ENCODE measurements at regions not wholly inside any gene's neighbourhood (a gene's known extent, or its start where the extent isn't known, plus 50 kb on each side); places are given as distances from the start of the nearest gene placed in this dataset.

DNA sequence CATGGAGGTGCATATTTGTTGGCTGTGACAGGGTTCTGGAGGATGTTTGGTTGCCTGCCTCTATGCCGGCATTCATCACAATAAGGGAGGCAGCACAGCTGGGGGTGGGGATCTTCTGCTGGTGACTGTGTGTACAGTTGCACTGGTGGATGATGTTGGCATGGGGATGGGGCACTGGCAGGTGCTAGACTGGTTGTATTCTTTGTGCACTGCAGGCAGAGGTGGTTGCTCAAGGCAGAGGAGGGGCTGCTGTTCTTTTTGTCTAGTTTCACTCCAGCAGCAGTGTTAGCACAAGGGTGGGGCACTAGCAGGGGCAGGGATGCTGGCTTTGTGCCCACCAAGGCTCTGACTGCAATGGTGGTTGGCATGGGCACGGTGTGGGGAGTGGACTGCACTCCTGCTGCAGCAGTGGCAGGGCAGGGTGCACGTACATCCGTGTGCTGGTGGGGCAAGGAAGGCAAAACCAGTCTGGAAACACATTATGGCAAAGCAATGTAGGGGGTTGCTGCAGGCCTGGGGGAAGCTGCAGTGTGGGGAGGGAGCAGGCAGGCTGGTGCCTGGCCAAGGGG is 69.3 kb downstream of the ISOC1 start:
- no peak overlapping the region for H3K9ac ChIP-seq (ENCODE audit: low read depth, low read length)
- H3K4me1 ChIP-seq (ENCODE audit: control insufficient read depth, insufficient read depth, low read length): no peaks in the 10 kb centered on the region
- no peaks in the 10 kb centered on the region for H3K36me3 ChIP-seq (ENCODE audit: insufficient read depth, low read length)
- H3K27me3 ChIP-seq (ENCODE audit: control insufficient read depth, insufficient read depth, low read length): no peaks in the 10 kb centered on the region
- no peak overlapping the region for H3K4me3 ChIP-seq (ENCODE audit: low read length)
- no peak overlapping the region for H3K4me2 ChIP-seq (ENCODE audit: low read length)
- H3K9me3 ChIP-seq (replicated peaks; ENCODE audit: low read length): no peaks in the 10 kb centered on the region

DNA sequence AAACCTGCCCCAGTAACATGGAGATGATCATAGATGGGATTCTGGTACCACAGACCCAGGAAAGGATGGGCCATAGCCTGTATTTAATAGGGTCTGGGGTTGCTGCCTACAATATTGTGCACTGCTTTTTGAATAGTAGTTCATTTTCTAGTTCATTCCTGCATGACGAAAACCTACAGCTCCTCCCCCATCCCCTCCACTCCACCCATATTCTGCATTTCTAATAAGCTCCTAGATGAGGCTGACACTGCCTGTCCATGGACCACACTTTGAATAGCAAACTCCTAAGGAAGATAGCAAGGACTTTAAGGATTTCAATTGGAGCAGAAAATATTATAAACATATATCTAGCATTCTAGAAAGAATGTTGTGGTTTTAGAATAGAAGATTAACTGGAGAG is 75.5 kb downstream of the ISOC1 start:
- Histone ChIP-seq H3K9ac (ENCODE audit: low read depth, low read length) (no peak overlapping the region), H3K4me2 (ENCODE audit: low read length) (no peak overlapping the region)

DNA sequence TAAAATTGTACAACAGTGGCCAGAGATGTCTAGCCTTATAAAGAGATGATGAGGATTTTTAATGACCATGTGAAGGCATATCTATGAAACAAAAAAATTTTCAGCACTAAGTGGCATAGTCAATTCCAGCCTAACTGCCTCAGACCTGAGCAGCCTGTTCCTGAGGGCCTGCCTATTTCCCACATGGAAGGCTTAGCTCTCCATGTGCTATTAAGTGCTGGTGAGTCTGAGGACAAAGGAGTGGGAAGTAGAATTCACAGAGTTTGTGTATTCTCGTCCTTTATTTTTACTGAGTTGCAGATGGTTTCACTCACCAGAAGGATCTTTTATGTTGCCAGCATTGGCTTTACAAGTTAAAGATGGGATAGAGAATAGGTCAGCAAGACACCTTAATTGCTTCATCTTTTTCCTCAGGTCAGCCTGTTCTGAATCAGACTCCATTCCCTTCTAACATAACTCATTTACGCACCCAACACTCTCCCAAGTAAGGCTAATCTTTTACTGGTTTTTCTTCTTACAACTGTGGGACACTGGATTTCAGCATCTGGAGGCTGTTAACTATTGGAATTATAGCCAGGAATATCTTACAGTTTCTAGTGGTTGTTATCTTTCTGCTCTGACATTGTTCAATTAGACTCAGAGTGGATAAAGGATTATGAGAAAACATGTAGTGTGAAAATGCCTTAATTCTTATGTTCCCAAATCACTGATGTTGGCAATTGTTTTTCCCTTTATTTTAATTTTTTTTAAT is 76.8 kb downstream of the ISOC1 start:
- Histone ChIP-seq H3K4me3 (ENCODE audit: low read length) (no peak overlapping the region), H3K4me2 (ENCODE audit: low read length) (no peak overlapping the region), H3K27me3 (ENCODE audit: control insufficient read depth, insufficient read depth, low read length) (no peaks in the 10 kb centered on the region), H3K9me3 (replicated peaks; ENCODE audit: low read length) (no peaks in the 10 kb centered on the region), H3K9ac (ENCODE audit: low read depth, low read length) (no peak overlapping the region), H3K4me1 (ENCODE audit: control insufficient read depth, insufficient read depth, low read length) (no peaks in the 10 kb centered on the region), H3K36me3 (ENCODE audit: insufficient read depth, low read length) (no peaks in the 10 kb centered on the region)

More for the DNA sequence above, 75.5 kb downstream of the ISOC1 start:
- H3K4me1 ChIP-seq (ENCODE audit: control insufficient read depth, insufficient read depth, low read length): no peaks in the 10 kb centered on the region
- H3K27me3 ChIP-seq (ENCODE audit: control insufficient read depth, insufficient read depth, low read length): no peaks in the 10 kb centered on the region
- no peak overlapping the region for H3K4me3 ChIP-seq (ENCODE audit: low read length)
- H3K36me3 ChIP-seq (ENCODE audit: insufficient read depth, low read length): no peaks in the 10 kb centered on the region
- H3K9me3 ChIP-seq (replicated peaks; ENCODE audit: low read length): no peaks in the 10 kb centered on the region

DNA sequence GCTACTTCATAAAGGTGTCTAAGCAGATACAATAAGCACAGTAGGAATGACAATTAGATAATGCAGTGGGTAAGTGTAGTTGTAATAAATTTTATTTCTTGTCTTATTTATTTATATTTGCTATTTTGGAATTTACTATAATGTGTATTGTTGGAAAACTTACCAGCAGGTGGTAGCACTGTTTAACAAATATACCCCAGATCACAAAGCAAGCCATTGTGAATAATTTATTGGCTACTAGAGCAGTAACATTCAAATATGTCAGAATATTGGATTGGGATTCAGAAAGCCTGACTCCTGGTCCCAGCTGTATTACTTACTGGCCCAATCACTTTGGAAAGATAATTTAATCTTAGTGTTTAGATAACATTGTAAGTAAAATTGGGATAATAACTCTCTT is 78.0 kb downstream of the ISOC1 start:
- no peaks in the 10 kb centered on the region for H3K36me3 ChIP-seq (ENCODE audit: insufficient read depth, low read length)
- H3K9ac ChIP-seq (ENCODE audit: low read depth, low read length): no peak overlapping the region
- H3K4me1 ChIP-seq (ENCODE audit: control insufficient read depth, insufficient read depth, low read length): no peaks in the 10 kb centered on the region
- H3K4me2 ChIP-seq (ENCODE audit: low read length): no peak overlapping the region
- no peak overlapping the region for H3K4me3 ChIP-seq (ENCODE audit: low read length)
- H3K27me3 ChIP-seq (ENCODE audit: control insufficient read depth, insufficient read depth, low read length): no peaks in the 10 kb centered on the region
- no peaks in the 10 kb centered on the region for H3K9me3 ChIP-seq (replicated peaks; ENCODE audit: low read length)

DNA sequence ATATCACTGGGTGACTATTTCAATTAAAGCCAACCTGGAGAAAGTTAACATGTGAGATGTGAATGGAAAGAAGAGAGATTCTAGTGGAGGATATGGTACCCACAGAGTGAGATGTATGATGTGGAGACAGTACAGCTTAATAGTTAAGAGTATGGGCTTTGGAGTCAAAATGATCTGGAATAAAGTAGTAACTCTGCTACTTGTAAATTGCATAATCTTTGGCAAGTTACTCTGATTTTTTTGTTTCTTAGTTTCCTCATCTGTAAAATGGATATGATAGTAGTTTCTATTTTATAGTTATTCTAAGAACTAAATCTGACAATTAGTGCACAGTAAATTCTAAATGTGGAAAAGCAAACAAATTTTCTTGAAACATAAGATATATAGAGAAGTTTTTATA is 79.2 kb downstream of the ISOC1 start:
- H3K9ac ChIP-seq (ENCODE audit: low read depth, low read length): no peak overlapping the region
- H3K4me2 ChIP-seq (ENCODE audit: low read length): no peak overlapping the region
- H3K9me3 ChIP-seq (replicated peaks; ENCODE audit: low read length): no peaks in the 10 kb centered on the region
- no peaks in the 10 kb centered on the region for H3K4me1 ChIP-seq (ENCODE audit: control insufficient read depth, insufficient read depth, low read length)
- H3K27me3 ChIP-seq (ENCODE audit: control insufficient read depth, insufficient read depth, low read length): no peaks in the 10 kb centered on the region
- H3K36me3 ChIP-seq (ENCODE audit: insufficient read depth, low read length): no peaks in the 10 kb centered on the region
- H3K4me3 ChIP-seq (ENCODE audit: low read length): no peak overlapping the region

DNA sequence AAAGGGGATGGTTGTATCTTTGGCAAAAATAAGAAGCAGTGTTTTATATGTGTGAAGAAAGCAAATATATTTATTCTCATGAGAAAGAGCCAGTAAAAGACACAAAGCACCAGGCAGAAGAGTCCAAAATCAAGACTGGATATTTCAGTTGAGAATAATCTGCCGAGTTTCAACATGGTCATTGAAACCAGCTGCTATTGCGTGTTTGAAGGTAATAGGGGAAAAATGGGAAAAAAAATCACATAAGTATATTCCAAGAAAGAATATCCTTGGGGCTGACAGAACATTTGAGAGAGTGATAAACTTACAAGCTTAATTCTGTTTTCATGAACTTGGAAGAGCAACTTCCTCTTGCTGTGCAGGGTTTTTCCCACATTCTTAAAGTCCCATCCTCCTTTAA is 79.9 kb downstream of the ISOC1 start:
- Histone ChIP-seq H3K36me3 (ENCODE audit: insufficient read depth, low read length) (no peaks in the 10 kb centered on the region), H3K27me3 (ENCODE audit: control insufficient read depth, insufficient read depth, low read length) (no peaks in the 10 kb centered on the region), H3K9me3 (replicated peaks; ENCODE audit: low read length) (no peaks in the 10 kb centered on the region), H3K4me3 (ENCODE audit: low read length) (no peak overlapping the region), H3K4me2 (ENCODE audit: low read length) (no peak overlapping the region), H3K4me1 (ENCODE audit: control insufficient read depth, insufficient read depth, low read length) (no peaks in the 10 kb centered on the region), H3K9ac (ENCODE audit: low read depth, low read length) (no peak overlapping the region)

DNA sequence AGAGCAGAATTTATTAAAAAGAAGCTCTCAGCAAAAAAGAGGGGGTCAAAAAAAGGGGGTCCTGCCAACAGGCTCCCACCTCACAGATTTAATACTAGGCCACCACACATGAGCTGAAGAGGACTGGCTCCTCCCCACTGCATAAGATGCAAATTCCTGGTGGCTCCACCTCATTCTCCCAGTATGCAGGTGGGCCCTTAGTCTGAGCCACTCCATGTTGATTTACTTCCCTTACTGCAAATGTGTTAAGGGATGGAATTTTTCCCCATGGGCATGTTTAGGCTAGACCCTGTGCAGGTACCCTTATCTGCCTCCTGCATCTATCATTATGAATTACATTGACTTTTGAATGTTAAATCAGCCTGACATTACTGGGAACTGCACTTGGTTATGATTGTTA is 82.9 kb downstream of the ISOC1 start:
- H3K4me1 ChIP-seq (ENCODE audit: control insufficient read depth, insufficient read depth, low read length): no peaks in the 10 kb centered on the region
- H3K4me3 ChIP-seq (ENCODE audit: low read length): no peak overlapping the region
- H3K27me3 ChIP-seq (ENCODE audit: control insufficient read depth, insufficient read depth, low read length): no peaks in the 10 kb centered on the region

DNA sequence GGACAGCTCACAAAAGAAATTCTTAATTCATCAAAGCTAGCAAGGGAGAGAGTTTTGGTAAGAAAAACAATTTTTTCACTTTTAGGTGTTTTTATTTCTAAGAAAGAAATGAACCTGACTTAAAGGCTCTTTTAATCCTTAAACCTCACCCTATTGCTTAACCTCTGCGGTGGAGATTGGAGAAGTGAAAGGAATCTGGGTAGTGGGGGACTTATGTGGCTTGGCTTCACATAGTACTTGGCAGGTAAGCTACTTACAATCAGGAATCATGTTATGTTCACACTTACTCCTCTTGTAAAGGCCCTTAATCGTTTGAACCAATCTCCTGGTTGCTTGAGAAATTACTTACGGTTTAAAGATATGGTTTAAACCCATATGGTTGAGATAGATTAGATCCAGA is 104.8 kb downstream of the ISOC1 start:
- Histone ChIP-seq H3K4me3 (ENCODE audit: low read length) (no peak overlapping the region), H3K9me3 (replicated peaks; ENCODE audit: low read length) (no peaks in the 10 kb centered on the region), H3K27me3 (ENCODE audit: control insufficient read depth, insufficient read depth, low read length) (no peaks in the 10 kb centered on the region), H3K36me3 (ENCODE audit: insufficient read depth, low read length) (no peaks in the 10 kb centered on the region), H3K4me1 (ENCODE audit: control insufficient read depth, insufficient read depth, low read length) (no peaks in the 10 kb centered on the region), H3K9ac (ENCODE audit: low read depth, low read length) (no peak overlapping the region), H3K4me2 (ENCODE audit: low read length) (no peak overlapping the region)

More for the DNA sequence above, 82.9 kb downstream of the ISOC1 start:
- Histone ChIP-seq H3K9ac (ENCODE audit: low read depth, low read length) (no peak overlapping the region), H3K4me2 (ENCODE audit: low read length) (no peak overlapping the region), H3K9me3 (replicated peaks; ENCODE audit: low read length) (no peaks in the 10 kb centered on the region), H3K36me3 (ENCODE audit: insufficient read depth, low read length) (no peaks in the 10 kb centered on the region)

DNA sequence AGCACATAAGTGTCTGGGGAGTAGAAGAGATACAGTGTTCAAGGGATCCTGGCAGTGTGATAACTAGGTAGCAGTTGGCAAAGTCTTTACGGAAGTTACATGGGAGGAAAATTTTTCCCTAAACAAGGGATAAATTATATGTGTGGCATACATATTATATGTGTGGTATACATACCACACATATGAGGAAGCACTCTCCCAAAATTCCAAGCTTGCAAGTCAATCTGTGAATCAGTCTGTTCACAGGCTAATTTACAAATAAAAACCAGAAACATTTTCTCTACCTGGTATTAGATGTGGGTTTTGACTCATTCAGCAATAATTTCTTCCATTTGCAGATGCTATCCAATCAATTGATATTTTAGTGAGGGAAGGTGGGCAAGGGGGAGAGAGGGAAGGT is 110.0 kb downstream of the ISOC1 start:
- no peaks in the 10 kb centered on the region for H3K9me3 ChIP-seq (replicated peaks; ENCODE audit: low read length)
- H3K36me3 ChIP-seq (ENCODE audit: insufficient read depth, low read length): no peaks in the 10 kb centered on the region
- no peaks in the 10 kb centered on the region for H3K27me3 ChIP-seq (ENCODE audit: control insufficient read depth, insufficient read depth, low read length)
- no peak overlapping the region for H3K9ac ChIP-seq (ENCODE audit: low read depth, low read length)
- H3K4me3 ChIP-seq (ENCODE audit: low read length): no peak overlapping the region
- H3K4me2 ChIP-seq (ENCODE audit: low read length): no peak overlapping the region
- no peaks in the 10 kb centered on the region for H3K4me1 ChIP-seq (ENCODE audit: control insufficient read depth, insufficient read depth, low read length)

DNA sequence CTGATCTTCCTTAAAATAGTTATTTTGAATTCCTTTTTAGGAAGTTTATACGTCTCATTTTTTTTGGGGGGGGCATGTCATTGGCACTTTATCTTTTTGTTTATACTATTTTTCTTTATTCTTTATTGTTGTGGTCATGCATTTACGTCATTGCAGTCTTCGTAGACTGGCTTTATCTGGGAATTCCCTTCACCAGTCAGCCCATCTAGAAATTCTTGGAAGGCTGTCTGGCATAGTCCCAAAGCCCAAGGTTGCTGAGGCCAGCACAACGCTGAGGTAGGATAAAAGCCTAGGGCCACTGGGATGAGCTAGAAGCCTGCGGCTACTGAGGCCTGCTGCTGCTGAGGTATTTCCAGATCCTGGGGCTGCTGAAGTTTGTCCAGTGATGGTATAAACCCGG is 121.5 kb downstream of the ISOC1 start:
- Histone ChIP-seq H3K9ac (ENCODE audit: low read depth, low read length) (no peak overlapping the region), H3K4me3 (ENCODE audit: low read length) (no peak overlapping the region), H3K9me3 (replicated peaks; ENCODE audit: low read length) (no peaks in the 10 kb centered on the region), H3K4me2 (ENCODE audit: low read length) (no peak overlapping the region), H3K4me1 (ENCODE audit: control insufficient read depth, insufficient read depth, low read length) (no peaks in the 10 kb centered on the region), H3K27me3 (ENCODE audit: control insufficient read depth, insufficient read depth, low read length) (no peaks in the 10 kb centered on the region), H3K36me3 (ENCODE audit: insufficient read depth, low read length) (no peaks in the 10 kb centered on the region)

DNA sequence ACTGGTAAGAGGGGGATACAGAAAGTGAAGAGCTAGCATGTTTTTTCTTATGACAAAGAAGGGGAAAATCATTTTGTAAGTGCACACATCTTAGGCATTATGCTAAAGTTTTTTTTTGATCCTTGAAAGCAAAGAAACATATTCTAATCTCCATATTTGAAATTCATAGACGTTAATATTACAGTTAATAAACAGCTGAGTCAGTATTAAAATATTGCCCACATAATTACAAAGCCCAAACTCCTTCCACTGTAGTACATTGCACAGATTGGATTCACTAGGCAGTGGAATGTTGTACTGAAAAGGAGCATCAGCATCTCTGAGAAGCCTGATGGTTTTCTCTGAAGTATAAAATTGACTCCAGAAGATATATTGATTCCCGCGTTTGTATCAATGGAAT is 122.6 kb downstream of the ISOC1 start:
- H3K4me2 ChIP-seq (ENCODE audit: low read length): no peak overlapping the region
- H3K36me3 ChIP-seq (ENCODE audit: insufficient read depth, low read length): no peaks in the 10 kb centered on the region
- no peak overlapping the region for H3K9ac ChIP-seq (ENCODE audit: low read depth, low read length)
- H3K4me3 ChIP-seq (ENCODE audit: low read length): no peak overlapping the region
- no peaks in the 10 kb centered on the region for H3K4me1 ChIP-seq (ENCODE audit: control insufficient read depth, insufficient read depth, low read length)
- H3K9me3 ChIP-seq (replicated peaks; ENCODE audit: low read length): no peaks in the 10 kb centered on the region
- no peaks in the 10 kb centered on the region for H3K27me3 ChIP-seq (ENCODE audit: control insufficient read depth, insufficient read depth, low read length)

DNA sequence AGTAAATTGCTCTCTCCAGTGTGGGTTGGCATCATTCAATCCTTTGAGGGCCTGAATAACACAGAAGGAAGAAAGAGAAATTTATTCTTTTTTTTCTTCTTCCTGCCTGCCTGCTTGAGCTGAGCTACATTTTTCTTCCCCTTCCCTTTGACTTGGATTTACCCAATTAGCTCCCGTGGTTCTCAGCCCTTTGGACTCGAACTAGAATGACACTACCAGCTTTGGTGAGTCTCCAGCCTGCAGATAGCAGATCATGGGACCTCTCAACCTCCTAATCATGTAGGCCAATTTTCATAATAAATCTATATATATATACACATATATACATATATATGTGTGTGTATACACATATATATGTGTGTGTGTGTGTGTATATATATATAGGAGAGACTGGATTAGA is 128.6 kb downstream of the ISOC1 start:
- Histone ChIP-seq H3K9ac (ENCODE audit: low read depth, low read length) (no peak overlapping the region), H3K9me3 (replicated peaks; ENCODE audit: low read length) (no peaks in the 10 kb centered on the region), H3K36me3 (ENCODE audit: insufficient read depth, low read length) (no peaks in the 10 kb centered on the region), H3K27me3 (ENCODE audit: control insufficient read depth, insufficient read depth, low read length) (no peaks in the 10 kb centered on the region), H3K4me2 (ENCODE audit: low read length) (no peak overlapping the region), H3K4me1 (ENCODE audit: control insufficient read depth, insufficient read depth, low read length) (no peaks in the 10 kb centered on the region), H3K4me3 (ENCODE audit: low read length) (no peak overlapping the region)

Measured in skeletal muscle satellite cell (primary cell).